Right kidney (tissue), 1 donor: ENCODE measurements at regions not wholly inside any gene's neighbourhood (a gene's known extent, or its start where the extent isn't known, plus 50 kb on each side); places are given as distances from the start of the nearest gene placed in this dataset.

Source experiments
- DNase-seq: peaks from one replicate; pipeline ENCODE4 v3.0.0-alpha.2; 2016

DNA sequence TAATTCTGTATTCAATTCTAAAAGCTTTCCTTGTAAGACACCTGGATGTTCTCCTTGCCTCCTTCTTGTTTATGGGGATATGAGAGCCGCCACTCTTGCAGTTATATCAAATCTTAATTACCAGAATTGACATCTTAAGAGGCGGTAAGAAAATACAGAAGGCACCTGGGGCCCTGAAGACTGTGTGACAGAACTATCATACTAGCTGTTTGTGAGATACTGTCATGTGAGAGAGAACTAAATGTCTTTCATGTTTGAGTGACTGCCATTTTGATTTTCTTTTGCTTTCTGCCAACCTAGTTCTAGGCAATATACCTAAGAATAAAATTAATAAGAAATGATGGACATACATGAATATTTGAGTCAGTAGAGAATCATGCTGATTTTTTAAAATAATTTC, 340.2 kb upstream of the SMIM31 start:
- DNase-seq, result no peak

DNA sequence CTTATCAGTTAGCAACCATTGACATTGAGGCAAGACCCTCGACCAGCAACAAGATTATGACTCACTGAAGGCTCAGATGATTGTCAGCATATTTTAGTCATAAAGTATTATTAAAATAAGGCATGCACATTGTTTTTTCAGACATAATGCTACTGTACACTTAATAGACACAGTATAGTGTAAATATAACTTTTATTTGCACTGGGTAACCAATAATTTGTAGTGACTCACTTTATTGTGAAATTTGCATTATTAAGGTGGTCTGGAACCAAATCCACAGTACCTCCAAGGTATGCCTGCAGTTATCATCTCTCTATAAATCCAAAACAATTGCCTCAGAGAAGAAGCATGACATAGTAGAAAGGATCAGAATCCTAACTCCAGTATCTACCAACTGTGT, 330.1 kb upstream of the SMIM31 start:
- no peak for DNase-seq

DNA sequence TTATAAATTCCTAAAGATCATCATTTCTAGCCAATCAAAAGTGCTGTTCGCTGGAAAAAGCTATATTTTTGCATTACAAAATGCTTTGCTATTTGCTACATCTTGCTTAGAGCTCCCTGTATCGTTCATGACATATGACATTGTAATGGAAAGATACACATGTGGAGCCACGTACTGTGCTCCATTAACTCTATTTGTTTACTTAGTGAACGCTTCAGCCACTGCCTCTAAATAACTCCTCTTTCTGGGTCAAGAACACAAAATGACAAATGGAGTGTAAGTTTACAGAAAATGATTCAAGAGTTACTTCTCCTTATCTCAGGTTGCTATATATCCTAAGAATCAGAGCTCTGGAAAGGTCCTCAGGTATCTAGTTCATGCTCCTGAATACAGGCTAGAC, 329.1 kb upstream of the SMIM31 start:
- DNase-seq, result no peak

DNA sequence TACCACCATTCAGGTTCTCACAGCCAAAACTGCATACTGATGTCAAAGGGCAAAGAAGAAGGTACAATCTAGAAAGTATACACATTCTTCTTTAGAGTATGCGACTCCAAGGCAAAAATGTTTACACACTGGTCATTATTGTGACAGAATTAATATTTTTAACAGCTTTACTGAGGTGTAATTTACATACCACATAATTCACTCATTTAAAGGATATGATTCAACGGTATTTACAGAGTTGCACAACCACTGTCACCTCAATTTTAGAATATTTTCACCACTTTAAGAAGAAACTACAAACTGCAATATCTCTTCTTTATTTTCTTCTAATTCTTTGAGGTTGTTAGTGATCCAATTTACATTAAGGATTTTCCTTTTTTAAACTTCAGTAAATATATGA, 325.4 kb upstream of the SMIM31 start:
- no peak for DNase-seq

DNA sequence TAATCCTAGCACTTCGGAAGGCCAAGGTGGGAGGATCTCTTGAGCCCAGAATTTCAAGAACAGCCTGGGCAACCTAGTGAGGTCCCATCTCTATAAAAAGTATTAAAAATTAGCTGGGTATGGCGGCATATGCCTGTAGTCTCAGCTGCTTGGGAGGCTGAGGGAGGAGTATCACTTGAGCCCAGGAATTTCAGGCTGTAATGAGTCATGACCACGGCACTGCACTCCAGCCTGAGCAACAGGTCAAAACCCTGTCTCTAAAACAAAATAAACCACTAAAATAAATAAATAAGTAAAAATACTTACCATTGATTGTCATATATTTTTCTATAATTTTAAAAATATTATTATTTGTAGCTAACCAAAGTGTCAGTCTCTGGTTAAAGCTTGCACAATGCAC, 315.6 kb upstream of the SMIM31 start:
- no peak for DNase-seq

DNA sequence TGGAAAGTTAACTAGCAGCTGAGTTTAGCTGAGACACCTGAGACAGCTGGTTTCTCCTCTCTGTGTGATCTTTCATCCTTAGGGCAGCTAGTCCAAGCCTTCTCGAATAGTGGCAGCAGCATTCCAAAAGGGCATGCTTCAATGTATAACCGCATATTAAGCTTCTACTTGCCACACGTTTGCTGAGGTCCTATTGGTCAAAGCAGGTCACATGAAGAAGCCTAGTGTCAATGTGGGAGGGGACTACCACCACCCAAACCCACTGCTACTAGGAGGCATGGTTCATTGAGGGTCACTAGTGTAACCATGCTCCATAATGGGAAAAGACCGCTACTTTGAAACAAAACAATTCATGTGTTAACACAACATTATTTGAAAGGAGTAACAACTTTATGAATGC, 314.9 kb upstream of the SMIM31 start:
- DNase-seq, result no peak

DNA sequence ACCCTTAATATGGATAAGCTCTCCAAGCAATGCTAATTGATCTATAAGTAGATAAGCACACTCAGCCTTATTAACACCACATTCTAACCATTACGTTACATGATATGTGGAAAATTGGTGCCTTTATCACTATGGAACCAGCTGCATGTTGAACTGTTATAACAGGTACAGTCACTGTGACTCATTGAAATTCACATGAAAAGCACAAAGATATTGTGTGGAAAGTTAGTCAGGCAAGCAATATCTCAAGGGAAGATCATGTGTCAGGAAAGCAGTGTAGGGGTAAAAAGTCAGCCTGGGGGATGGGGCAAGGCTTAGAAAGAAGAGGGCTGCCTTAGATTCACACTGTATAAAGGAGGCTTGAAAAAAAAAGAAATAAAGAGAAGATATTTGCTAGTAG, 313.7 kb upstream of the SMIM31 start:
- DNase-seq, result no peak

DNA sequence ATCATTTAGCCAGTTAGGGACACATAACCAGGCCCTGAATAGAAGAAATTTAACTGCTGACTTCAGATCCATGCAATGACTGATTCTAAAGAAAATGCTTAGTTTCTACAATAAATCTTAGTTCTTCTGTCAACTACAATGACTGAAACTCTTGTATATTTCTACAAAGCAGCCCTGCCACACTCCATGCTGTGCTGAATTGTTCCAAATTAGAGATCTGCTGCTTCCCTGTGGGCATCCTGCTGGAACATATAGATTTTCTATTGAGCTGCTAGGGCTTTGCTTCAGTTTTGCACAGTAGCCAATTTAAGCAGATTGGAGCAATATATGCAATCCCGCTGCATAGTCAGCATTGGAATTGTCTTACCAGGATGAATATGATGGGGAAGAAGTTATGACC, 312.8 kb upstream of the SMIM31 start:
- no peak for DNase-seq

DNA sequence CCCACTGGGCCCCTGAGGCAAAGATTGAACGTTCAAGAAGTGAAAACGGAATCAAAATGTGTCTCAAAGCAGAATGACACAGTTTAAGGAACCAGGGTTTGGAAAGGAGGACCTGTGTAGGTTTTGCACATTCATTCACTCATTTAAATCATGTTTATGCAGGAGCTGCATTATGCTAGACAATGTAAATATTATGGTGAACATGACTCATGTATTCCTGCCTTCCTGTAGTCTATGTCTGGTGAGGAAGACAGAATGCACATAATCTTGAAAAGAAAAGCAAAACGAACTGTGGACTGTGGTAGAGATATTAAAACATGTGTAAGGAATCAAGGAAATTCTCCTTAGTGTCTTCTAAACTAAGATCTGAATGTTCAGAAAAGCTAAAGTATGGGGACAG, 311.8 kb upstream of the SMIM31 start:
- DNase-seq, result no peak

DNA sequence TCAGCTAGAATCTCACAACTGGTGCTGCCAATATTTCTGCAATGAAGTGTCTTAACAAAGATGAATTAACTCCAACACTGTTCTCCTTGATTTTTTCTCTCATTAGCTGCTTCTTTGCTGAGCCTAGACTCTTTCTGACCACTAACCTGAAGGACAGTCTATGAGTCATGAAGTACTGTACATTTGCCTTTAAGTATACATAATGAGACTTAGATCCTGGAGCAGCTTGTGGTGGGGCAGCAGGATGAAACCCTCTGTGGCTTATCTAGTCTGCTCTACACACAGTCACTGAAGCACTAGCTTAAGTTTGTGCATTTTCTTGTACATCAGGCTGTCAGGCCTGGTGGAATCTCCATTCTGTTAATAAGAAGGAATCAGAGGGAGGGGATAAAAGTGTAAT, 307.4 kb upstream of the SMIM31 start:
- DNase-seq, result no peak

DNA sequence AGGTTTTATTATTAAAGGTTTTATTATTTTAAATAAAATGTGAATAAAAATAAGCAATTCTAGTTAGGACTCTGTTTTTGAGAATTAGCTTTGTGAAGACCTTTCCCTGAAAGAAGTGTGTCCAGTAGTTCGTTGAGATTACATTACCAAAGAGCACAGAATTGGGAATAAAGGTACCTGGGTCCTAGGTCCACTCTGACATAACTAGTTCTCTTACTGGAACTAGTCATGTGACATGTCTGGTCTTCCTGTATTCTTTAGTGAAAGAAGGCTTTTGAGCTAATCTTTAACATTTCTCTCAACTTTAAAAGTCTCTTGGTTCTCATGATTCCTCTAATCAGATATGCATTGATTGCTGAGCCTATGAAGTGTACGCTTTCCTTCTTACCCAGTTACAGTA, 292.0 kb upstream of the SMIM31 start:
- no peak for DNase-seq

DNA sequence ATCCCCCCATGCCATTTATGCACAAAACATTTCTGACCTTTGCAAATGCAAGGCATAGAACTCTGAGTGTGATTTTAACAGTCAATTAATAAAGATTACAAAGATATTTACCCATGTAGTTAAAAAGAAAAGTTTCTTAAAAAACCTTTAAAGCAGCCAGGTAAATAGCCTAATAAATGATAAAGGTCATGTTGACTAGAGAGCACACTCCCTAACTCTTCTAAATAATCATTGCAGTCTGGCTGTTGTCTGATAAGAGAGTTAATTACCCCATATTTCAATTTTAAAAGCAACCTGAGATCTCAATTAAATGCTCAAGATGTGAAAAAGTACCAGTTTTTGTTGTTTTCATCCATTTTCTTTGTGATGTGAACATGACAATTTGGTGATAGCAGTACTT, 291.5 kb upstream of the SMIM31 start:
- DNase-seq, result no peak

DNA sequence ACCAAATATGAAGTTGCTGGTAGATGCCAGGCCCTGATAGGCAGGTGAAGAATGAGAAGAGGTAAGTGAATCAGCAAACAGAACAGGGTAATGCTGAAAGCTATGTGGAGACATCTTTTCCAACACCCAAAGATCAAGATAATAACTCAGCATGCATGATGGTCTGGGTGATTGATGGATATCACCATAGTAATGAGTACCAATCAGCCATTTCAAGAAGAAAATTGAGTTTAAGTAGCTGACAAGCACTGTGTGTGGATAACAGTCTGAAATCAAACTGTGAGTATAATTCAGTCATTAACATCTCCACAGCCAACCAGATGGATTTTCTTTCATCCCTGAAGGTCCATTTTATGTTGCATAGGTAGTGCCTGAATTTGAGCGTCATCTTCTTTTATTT, 289.6 kb upstream of the SMIM31 start:
- DNase-seq, result no peak

DNA sequence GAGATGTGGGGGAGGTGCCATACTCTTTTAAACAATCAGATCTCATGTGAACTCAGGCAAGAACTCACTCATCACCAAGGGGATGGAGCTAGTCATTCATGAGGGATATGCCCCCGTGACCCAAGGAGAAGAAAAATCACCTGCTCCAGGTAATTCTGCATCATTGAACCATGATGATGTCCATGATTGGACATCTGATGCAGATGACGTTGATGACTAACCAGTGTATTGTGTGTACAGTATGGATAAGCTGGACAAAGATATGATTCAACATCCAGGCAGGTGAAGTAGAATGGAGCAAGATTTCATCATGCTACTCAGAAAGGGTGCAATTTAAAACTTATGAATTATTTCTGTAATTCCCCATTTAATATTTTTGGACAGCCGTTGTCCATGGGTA, 286.4 kb upstream of the SMIM31 start:
- no peak for DNase-seq

DNA sequence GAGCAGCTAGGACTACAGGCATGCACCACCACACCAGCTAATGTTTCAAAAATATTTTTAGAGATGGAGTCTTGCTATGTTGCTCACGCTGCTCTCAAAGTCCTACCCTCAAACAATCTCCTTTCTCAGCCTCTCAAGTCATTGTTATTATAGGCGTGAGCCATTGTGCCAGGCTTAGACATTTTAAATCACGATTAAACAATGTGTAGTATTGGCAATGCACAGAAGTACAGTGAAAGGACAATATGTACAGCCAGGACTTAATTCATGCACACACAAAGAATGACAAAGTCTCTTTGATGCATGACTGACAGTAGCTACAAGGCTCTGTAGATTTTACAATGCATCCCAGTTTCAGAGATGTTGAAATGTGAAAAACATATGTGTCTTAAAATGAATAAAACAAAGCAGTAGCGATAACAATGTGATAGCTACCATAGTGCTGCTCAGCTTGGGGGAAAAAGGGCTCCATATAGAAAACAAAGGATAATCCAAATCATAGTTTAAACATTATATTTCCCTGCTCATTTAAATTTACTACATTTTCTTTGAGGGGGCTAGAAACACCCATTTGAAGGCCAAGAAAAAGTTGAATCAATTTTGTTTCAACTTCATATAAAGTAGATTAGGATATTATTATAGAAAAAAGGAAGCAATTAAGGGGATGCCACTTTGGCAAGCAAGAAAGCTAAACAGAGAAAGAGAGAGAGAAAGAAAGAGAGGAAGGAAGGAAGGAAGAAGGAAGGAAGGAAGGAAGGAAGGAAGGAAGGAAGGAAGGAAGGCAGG, 272.4 kb upstream of the SMIM31 start:
- DNase-seq, result no peak

DNA sequence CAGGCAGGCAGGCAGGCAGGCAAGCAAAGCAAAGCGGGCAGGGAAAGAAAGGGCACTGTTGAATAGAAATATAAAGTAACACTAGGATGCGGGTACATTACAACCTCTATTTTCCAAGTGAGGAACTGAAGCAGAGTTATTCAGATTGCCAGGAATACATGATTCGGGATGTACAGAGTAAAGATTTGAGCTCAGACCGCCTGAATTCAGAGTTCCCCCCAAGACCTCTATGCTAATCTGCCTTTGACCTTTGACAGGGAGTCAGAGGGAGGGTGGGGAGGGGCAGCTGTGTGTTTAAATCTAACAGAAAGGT, 271.9 kb upstream of the SMIM31 start:
- DNase-seq, result no peak

DNA sequence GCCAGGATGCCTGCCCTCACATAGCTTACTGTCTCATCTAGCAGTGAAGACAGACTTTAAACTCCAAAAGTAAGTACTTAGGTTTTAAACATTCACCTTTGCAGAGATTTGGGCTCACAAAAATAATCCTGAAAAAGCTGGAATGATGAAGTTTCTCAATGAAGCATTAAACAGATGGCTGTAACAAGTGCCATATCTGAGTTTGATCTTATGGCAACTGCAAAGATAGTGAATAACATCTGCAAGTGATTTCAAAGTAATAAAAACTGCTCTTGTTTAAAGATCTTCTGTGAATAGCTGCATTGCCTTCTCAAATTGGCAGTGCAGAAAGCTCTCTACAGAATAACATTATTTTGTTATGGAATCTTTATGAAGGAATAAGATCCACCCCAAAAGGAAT, 271.2 kb upstream of the SMIM31 start:
- no peak for DNase-seq

DNA sequence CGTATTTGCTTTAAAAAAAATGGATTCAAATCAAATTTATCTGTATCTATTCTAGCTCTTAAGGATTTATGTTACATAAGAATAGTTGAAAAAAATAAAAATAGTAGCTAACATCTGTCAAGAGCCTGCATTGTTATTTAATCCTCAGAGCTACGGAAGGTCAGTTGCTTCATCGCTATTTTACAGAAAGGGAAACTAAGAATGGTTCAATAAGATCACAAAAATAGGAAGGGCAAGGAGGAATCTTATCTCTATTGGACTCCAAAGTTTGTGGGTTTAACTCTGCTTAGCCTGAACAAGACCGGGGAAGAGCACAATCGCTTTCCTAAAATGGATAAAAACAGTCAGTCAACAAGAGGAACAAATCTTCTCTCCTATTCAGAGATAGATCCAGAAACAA, 270.2 kb upstream of the SMIM31 start:
- no peak for DNase-seq

DNA sequence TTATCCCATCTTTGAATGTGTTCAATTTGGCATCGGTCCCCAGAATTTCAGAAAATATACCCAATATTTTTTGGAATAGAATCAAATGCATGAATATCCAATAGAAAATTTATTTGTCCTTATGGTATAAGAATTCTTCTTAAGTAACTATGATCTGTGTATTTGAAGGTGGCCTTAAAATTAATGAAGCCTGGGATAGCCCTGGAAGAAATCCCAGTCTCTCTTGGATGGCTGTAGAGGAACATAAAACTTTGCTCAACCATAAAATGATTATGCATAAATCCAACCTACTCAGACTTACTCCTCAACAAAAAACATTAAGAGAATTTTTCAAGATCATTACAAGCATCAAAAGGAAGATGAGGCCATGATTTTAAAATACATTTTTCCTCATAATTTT, 269.4 kb upstream of the SMIM31 start:
- DNase-seq, result no peak

DNA sequence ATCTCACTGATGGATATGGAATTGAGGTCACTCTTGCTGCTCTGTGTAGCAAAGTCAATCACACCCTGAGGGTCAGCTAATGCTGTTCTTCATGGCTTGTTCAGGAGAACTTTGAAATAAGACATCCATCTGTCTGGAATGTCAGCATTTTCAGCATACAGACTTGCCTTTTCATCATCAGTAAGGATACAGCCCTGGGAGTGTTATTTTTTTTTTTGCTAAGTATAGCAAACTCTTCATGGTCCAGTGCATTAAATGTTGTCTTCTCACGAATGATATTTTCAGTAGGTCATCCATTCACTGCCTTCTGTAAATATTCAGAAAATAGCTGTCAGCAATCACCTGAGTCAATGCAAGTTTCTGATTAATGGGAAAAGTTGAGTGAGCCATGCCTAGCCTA, 268.8 kb upstream of the SMIM31 start:
- DNase-seq, result no peak

DNA sequence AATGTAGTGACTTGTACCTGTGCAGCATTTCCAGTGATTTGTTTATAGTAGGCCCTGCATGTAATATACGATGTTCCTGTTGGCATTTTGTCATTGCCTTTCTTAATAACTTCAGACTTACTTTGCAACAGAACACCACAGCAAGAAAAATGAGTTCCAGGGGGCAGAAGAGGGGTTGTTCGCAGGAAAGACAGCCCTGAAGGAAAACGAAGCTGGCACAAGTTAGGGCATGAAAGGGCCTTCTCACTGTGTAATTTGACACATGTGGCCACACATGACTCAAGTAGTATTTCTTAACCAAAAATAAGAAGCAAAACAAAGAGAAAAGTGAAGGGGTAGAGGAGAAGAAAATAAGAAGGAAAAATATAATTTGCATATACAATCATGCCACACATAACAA, 265.8 kb upstream of the SMIM31 start:
- DNase-seq, result no peak

DNA sequence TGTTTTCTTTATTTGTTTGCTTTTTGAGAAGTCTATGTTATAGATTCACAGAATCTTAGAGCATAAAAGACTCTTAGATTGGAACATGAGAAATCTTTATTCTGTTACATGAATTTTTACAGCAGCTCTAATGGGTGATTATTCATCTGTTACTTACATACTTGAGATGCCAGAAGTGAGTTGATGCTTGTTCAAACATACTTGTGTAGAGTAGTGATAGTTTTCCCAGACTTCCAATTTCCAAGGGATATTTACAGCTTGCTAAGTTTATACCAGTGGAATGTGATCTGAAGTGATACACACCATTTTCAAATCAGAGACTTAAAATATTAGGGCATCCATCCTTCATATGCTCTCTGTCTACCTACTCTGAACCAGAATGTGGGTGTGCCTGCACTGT, 252.9 kb upstream of the SMIM31 start:
- no peak for DNase-seq

DNA sequence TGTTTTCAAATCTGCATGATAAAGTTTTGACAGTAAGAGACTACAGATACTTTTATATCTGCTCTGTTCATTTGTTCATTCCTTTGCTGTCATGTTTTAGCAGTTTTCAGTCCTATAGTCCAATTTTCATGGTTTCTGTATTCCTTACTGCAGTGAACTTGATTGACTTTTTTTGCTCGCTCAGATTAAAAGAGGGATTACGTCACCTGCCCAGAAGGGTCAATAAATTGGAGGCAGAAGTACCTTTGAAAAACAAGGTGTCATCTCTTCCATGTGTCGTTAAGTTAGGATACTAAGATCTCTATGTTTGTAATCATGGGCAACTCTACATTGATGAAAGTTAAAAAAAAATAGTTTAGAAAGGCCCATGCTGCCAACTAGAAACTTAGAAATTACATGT, 250.1 kb upstream of the SMIM31 start:
- no peak for DNase-seq

DNA sequence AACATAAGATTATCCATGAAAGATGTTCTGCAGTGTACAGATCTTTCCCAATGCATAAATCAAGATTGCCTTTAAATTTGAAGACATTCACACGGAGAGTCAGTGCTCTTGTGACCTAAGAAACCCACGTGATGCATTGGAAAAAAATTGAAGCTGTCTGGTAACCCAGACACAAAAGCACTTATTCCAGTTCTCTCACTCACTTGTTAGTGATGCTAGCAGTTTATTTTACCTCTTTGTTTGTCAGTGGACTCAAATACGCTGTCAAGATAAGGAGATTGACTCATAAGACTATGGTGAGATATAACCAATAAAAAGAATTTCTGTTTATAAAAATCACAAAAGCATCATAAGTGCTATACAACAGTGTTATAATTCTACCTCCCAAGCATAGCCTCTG, 245.8 kb upstream of the SMIM31 start:
- no peak for DNase-seq

DNA sequence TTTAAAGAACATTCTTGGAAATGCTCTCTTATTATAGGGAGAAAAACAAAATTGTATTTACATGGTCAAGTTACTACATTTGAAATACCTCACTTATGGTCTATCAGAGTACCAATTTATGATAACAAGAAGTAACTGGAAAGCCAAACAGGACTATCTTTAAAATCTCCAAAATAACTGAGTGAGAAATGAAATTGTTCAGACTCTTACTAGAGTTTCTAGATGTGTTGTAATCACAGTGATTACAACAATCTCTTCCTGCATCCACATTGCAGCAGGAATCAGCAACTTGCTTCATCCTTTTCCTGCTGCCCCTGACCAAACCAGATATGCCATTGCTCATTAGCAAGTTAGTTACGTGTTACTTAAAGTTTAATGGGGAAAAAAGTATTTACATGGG, 245.2 kb upstream of the SMIM31 start:
- no peak for DNase-seq
